Body of pancreas (tissue), 4 donors: ENCODE measurements at regions not wholly inside any gene's neighbourhood (a gene's known extent, or its start where the extent isn't known, plus 50 kb on each side); places are given as distances from the start of the nearest gene placed in this dataset.

Experiments
- POLR2A ChIP-seq, 3 donors: fragments of 450-650 bp; IDR thresholded peaks; one replicate each; pipeline ENCODE4 v1.6.1; 2016; ENCODE audit warnings: antibody characterized with exemption in 3 of 3, mild to moderate bottlenecking in 2 of 3
- TF ChIP-seq, protein P1 (sequence below), 7 experiments: fragments of 450-650 bp in 4 of 7; fragments of 200-600 bp in 3 of 7; sonication (generic) in 3 of 7; IDR thresholded peaks; one replicate each; pipeline ENCODE4 v1.5.1; 2016 to 2019; ENCODE audit warnings: antibody characterized with exemption in 7 of 7

DNA sequence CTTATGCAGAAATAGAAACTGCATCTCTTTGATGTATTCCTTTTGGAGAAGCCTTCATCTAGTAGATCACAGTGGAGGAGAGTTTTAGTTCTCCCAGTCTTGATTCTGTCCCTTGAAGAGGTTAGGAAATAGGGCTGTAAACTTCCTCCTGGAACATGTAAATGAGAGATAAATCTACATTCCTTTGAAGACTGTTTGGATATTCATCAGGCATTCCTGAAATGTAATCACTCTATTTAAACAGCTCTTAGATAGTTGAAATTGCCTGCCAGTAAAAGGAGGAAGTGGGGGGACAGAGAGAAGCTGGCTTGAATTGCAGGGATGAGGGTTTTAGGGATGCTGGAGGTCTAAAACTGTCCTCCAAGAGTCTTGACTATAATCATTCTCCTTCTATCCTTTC lies 254.3 kb upstream of the LRRC3B start:
- TF ChIP-seq, protein P1, sequence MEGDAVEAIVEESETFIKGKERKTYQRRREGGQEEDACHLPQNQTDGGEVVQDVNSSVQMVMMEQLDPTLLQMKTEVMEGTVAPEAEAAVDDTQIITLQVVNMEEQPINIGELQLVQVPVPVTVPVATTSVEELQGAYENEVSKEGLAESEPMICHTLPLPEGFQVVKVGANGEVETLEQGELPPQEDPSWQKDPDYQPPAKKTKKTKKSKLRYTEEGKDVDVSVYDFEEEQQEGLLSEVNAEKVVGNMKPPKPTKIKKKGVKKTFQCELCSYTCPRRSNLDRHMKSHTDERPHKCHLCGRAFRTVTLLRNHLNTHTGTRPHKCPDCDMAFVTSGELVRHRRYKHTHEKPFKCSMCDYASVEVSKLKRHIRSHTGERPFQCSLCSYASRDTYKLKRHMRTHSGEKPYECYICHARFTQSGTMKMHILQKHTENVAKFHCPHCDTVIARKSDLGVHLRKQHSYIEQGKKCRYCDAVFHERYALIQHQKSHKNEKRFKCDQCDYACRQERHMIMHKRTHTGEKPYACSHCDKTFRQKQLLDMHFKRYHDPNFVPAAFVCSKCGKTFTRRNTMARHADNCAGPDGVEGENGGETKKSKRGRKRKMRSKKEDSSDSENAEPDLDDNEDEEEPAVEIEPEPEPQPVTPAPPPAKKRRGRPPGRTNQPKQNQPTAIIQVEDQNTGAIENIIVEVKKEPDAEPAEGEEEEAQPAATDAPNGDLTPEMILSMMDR (IDR thresholded peaks at IDR 0.05): no peak
- TF ChIP-seq POLR2A (IDR thresholded peaks at IDR 0.05): no peak
